ENCODE measurements at regions not wholly inside any gene's neighbourhood (a gene's known extent, or its start where the extent isn't known, plus 50 kb on each side); places are given as distances from the start of the nearest gene placed in this dataset.

- DNase-seq, result no peak
These were observed 168.7 kb upstream of the PPP1R2C start for GRCh38 chrX:42946544-42947194.

GRCh38 chrX:42948723-42949657 lies 171.0 kb upstream of the PPP1R2C start:
- DNase-seq, result no peak

GRCh38 chrX:42951747-42952146 lies 173.8 kb upstream of the PPP1R2C start:
- DNase-seq, result no peak

- no peak for DNase-seq
These were observed 174.7 kb upstream of the PPP1R2C start for GRCh38 chrX:42952621-42953020.

DNA sequence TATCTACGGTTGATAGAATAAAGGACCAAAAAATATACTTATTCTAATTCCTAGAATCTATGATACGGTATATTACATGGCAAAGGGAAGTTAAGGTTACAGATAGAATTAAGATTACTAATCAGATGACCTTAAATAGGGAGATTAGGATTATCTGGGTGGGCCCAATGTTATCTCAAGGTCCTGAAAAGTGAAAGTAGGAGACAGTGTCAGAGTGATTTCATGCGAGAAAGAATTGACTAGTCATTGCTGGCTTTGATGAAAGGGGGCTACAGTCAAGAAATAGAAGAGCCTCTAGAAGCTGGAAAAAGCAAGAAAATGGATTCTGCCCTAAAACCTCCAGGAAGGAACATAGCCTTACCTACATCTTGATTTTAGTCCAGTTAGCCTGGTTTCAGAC lies 176.9 kb upstream of the PPP1R2C start:
- no peak for DNase-seq

DNA sequence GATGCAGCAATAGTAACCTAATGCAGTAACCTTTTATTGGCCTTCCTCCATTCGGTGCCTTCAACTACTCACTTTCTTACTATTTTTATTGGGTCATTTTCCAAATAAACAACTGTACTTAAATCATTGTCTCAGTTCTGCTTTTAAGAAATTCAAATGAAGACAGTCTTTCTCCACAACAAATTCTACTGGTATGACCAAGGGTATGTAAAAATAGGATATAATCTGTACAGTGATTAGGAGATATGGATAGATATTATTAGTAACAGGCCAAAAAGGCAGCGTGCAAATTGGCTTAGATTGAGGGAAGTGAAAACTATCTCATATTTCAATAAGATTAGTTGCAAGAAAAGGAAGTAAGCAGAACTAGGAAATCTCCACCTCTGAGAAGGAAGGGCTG lies 177.4 kb upstream of the PPP1R2C start:
- DNase-seq, result no peak

DNA sequence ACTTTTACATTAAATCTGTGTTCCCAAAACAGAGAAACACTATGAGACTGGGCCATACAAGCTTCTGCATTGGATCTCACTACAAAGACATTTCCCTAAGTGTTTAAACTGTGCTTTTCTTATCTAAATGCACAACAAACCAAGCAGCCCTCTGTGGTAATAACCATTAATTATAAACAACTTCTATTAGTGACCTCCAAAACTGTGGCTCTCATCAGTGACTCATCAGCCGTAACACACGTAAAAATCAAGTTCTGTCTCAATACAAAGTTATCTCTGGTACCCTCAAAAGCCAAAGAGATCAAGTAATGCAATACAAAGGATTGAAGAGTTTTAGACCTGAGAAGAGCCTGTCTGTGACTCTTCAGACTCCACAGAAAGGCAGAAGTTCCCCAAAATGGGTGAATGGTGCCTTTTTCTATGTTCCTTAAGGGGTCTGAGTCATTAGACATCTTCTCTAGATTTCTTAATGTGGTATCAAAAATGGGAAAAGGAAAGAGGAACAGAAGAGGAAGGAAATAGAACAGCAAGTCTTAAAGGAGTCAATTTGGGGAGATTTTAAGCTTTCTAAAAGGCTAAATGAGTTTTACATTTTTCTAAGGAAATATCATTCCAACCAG lies 189.8 kb upstream of the PPP1R2C start:
- no peak for DNase-seq

GRCh38 chrX:42973321-42973720 lies 195.4 kb upstream of the PPP1R2C start:
- DNase-seq, result no peak

DNA sequence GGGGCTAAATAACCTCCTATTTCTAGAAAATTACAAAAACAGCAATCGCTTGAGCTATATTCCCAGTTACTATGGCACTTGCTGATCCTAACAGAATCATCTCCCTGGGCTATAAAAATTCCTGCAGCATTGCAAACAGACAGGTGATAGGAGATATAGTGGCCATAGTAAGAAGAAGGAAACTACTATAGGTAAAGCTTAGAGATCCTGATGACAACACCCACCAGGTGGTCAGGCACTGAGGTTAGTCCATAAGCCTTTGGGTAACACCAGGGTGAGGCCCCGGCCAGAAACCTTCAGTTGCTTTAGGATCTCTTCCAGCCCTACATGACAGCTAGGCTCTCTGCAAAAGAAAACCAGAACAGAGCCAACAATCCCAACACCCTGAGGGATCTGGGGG lies 197.9 kb upstream of the PPP1R2C start:
- no peak for DNase-seq

GRCh38 chrX:42976746-42977366 lies 198.9 kb upstream of the PPP1R2C start:
- DNase-seq, result no peak

DNA sequence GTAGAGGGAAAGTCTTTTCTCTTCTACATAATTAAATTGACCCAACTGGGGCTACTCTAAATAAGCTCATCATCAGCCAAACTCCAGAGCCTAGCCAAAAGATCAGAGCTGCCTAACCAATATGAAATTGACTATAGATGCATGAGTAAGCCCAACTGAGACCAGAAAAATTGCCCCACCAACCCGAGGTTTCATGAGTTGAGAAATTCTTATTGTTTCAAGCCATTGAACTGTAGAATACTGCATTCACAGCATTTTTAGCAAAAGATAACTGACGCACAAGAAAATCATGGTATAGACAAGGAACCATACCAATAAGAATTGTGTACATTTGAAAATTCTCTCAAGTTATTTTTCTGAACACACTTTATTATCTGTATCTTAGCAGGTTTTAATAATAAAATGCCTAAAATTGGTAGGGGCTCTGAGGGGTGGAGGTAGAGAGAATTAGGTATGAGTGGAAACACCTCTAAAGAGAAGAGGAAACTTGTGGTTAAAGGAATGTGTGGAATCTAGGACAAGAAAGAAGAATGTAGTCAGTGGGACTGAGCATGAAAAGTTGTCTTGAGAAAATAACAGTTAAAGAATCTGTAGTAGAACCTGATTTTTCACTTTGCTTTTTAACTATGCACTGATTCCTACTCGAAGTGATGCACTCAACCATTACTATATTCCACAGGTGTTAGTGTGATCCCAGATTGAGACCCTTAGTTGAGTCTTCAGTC lies 200.9 kb upstream of the PPP1R2C start:
- no peak for DNase-seq

DNA sequence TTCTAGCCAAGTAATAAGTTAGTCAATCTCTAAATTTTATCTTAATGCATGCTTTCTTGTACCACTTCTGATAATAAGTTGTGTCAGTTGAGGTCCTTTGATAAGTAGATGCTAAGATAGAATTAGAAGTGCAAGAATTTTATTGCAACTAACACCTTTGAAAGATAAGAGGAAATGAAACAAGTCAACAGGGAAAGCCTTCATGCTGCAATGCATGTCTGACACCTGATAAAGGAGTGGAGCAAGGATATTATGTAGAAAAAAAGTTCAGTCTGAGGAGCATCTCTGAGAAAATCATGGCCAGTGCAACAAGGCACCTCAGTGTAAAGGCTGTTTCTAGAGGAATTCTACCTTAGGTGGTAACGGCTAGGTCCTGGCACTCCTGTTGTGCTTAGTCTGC lies 210.7 kb upstream of the PPP1R2C start:
- no peak for DNase-seq

- DNase-seq, result no peak
These were observed 214.4 kb upstream of the PPP1R2C start for GRCh38 chrX:42992199-42992943.

- DNase-seq, result no peak
These were observed 218.9 kb upstream of the PPP1R2C start for GRCh38 chrX:42996861-42997260.

GRCh38 chrX:43000121-43000520 lies 222.2 kb upstream of the PPP1R2C start:
- DNase-seq, result no peak

- DNase-seq, result peak; percentile 0
These were observed 224.7 kb upstream of the PPP1R2C start for GRCh38 chrX:43002526-43003203.

GRCh38 chrX:43003204-43003565 lies 225.2 kb upstream of the PPP1R2C start:
- DNase-seq, result no peak

- no peak for DNase-seq
These were observed 226.0 kb upstream of the PPP1R2C start for GRCh38 chrX:43003939-43004338.

- no peak for DNase-seq
These were observed 227.6 kb upstream of the PPP1R2C start for GRCh38 chrX:43005561-43005960.

GRCh38 chrX:43008356-43008755 lies 230.4 kb upstream of the PPP1R2C start:
- no peak for DNase-seq

DNA sequence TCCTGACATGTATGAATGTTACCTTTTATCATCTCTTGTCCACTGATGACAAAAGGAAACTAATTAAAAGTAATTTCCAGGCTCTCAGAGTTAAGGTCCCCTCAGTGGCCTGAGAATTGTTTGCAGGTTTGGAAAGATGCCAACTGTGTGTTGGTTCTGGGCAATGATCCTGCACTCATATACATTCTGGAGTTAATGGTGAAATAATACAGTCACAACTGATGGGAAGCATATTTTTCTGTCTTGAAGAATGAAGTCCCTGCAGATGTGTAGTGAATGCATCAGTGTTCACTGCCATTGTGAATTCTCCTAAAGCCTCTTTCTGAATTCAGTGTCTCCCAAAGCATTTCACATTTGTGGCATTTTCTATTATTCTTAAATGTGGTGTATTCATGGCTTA lies 238.1 kb upstream of the PPP1R2C start:
- no peak for DNase-seq
